Activated CD4-positive, alpha-beta T cell treated with anti-CD3 and anti-CD28 coated beads, Interleukin-2, amount 50 U/mL, for 1 hour (primary cell): ENCODE measurements at regions not wholly inside any gene's neighbourhood (a gene's known extent, or its start where the extent isn't known, plus 50 kb on each side); places are given as distances from the start of the nearest gene placed in this dataset.
"Not testable (repeated sequence)": the region's sequence is repeated elsewhere in the genome, so short reads cannot be mapped to it uniquely, and the experiment has no call there.

Experiments used
- DNase-seq: peaks from one replicate; pipeline ENCODE4 v3.0.0-alpha.2; 2020

- no peak for DNase-seq
Observed at GRCh38 chrX:27136325-27136724, 326.8 kb downstream of the PPP4R3C start.

- DNase-seq, result no peak
Observed at GRCh38 chrX:27132862-27133261, 330.3 kb downstream of the PPP4R3C start.

GRCh38 chrX:27087176-27087575, 376.0 kb downstream of the PPP4R3C start:
- DNase-seq, result not testable (repeated sequence)

- no peak for DNase-seq
Observed at GRCh38 chrX:27086237-27086636, 376.9 kb downstream of the PPP4R3C start.

- DNase-seq, result no peak
Observed at GRCh38 chrX:27085346-27085745, 377.8 kb downstream of the PPP4R3C start.

- no peak for DNase-seq
Observed at GRCh38 chrX:27078371-27078770, 384.8 kb downstream of the PPP4R3C start.

GRCh38 chrX:27057883-27058282, 405.3 kb downstream of the PPP4R3C start:
- no peak for DNase-seq

- DNase-seq, result no peak
Observed at GRCh38 chrX:27039332-27039731, 423.8 kb downstream of the PPP4R3C start.

- no peak for DNase-seq
Observed at GRCh38 chrX:27008486-27008885, 454.7 kb downstream of the PPP4R3C start.

- DNase-seq, result no peak
Observed at GRCh38 chrX:26999634-27000033, 463.5 kb downstream of the PPP4R3C start.

GRCh38 chrX:26958261-26958660, 504.9 kb downstream of the PPP4R3C start:
- no peak for DNase-seq

GRCh38 chrX:26954029-26954428, 509.1 kb downstream of the PPP4R3C start:
- no peak for DNase-seq

GRCh38 chrX:26952213-26952612, 510.9 kb downstream of the PPP4R3C start:
- DNase-seq, result no peak

GRCh38 chrX:26927419-26927818, 535.7 kb downstream of the PPP4R3C start:
- DNase-seq, result no peak

GRCh38 chrX:26925088-26925487, 538.1 kb downstream of the PPP4R3C start:
- DNase-seq, result no peak

GRCh38 chrX:26922278-26922677, 540.9 kb downstream of the PPP4R3C start:
- DNase-seq, result no peak

- DNase-seq, result no peak
Observed at GRCh38 chrX:26918631-26919030, 544.5 kb downstream of the PPP4R3C start.

GRCh38 chrX:26916991-26917390, 546.1 kb downstream of the PPP4R3C start:
- no peak for DNase-seq

- no peak for DNase-seq
Observed at GRCh38 chrX:26915064-26915463, 548.1 kb downstream of the PPP4R3C start.

GRCh38 chrX:26914232-26914631, 548.9 kb downstream of the PPP4R3C start:
- DNase-seq, result no peak

- DNase-seq, result not testable (repeated sequence)
Observed at GRCh38 chrX:26911785-26912184, 551.4 kb downstream of the PPP4R3C start.

GRCh38 chrX:26909728-26910127, 553.4 kb downstream of the PPP4R3C start:
- no peak for DNase-seq

GRCh38 chrX:26908218-26908617, 554.9 kb downstream of the PPP4R3C start:
- DNase-seq, result no peak

GRCh38 chrX:26889574-26889973, 573.6 kb downstream of the PPP4R3C start:
- DNase-seq, result no peak

- no peak for DNase-seq
Observed at GRCh38 chrX:26873736-26874135, 589.4 kb downstream of the PPP4R3C start.

- no peak for DNase-seq
Observed at GRCh38 chrX:26871967-26872366, 591.2 kb downstream of the PPP4R3C start.
